Gastroesophageal sphincter (tissue), 3 donors: ENCODE measurements at regions not wholly inside any gene's neighbourhood (a gene's known extent, or its start where the extent isn't known, plus 50 kb on each side); places are given as distances from the start of the nearest gene placed in this dataset.

Source experiments
- EP300 ChIP-seq: sonication (generic); formaldehyde crosslinking; IDR thresholded peaks from one replicate; pipeline ENCODE4 v1.6.1; 2017; ENCODE audit warnings: antibody characterized with exemption, mild to moderate bottlenecking
- POLR2AphosphoS5 ChIP-seq: sonication (generic); formaldehyde crosslinking; IDR thresholded peaks from one replicate; pipeline ENCODE4 v1.6.1; 2017; ENCODE audit warnings: antibody characterized with exemption
- TF ChIP-seq, protein P1 (sequence below), 4 experiments: fragments of 200-600 bp in 2 of 4; fragments of 450-650 bp in 2 of 4; sonication (generic) in 1 of 4; IDR thresholded peaks; one replicate each; pipeline ENCODE4 v1.5.1; 2017 to 2019; ENCODE audit warnings: antibody characterized with exemption in 4 of 4, mild to moderate bottlenecking in 2 of 4, moderate library complexity in 2 of 4

DNA sequence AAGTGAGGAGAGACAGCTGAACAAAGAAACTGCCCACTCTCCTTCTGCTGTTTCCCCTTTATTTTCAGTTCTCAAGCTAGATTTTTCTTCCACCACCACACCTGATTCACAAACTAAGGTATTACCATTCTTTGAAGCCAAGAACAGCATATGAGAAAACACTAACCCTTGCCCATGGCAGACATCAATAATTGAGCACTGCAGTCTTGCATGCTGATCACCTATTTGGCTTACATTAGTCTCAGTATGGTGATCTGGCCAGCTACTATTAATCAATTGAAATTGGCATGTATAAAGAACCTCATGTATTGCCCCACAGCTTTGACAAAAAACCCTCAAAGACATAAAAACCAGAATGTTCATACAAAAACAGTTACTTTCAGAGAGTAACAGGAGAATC is 166.3 kb downstream of the SAMD5 start:
- TF ChIP-seq EP300 (no peak), POLR2AphosphoS5 (no peak)
- TF ChIP-seq, protein P1, sequence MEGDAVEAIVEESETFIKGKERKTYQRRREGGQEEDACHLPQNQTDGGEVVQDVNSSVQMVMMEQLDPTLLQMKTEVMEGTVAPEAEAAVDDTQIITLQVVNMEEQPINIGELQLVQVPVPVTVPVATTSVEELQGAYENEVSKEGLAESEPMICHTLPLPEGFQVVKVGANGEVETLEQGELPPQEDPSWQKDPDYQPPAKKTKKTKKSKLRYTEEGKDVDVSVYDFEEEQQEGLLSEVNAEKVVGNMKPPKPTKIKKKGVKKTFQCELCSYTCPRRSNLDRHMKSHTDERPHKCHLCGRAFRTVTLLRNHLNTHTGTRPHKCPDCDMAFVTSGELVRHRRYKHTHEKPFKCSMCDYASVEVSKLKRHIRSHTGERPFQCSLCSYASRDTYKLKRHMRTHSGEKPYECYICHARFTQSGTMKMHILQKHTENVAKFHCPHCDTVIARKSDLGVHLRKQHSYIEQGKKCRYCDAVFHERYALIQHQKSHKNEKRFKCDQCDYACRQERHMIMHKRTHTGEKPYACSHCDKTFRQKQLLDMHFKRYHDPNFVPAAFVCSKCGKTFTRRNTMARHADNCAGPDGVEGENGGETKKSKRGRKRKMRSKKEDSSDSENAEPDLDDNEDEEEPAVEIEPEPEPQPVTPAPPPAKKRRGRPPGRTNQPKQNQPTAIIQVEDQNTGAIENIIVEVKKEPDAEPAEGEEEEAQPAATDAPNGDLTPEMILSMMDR (IDR thresholded peaks at IDR 0.05): no peak
